Stimulated activated CD8-positive, alpha-beta memory T cell treated with anti-CD3 and anti-CD28 coated beads, Interleukin-7, amount 100 ng/mL, for 4 hours (primary cell): ENCODE measurements at regions not wholly inside any gene's neighbourhood (a gene's known extent, or its start where the extent isn't known, plus 50 kb on each side); places are given as distances from the start of the nearest gene placed in this dataset.

Source experiments
- DNase-seq, 2 donors: peaks; one replicate each; pipeline ENCODE4 v3.0.0-alpha.2; 2020; ENCODE audit warnings: low read depth in 2 of 2

- DNase-seq, result no peak
These were observed 138.9 kb upstream of the ITM2A start for GRCh38 chrX:79506001-79506400.

- DNase-seq, result no peak
These were observed 115.6 kb upstream of the ITM2A start for GRCh38 chrX:79482686-79483085.

GRCh38 chrX:79477691-79478090 is 110.6 kb upstream of the ITM2A start:
- no peak for DNase-seq

- no peak for DNase-seq
These were observed 99.5 kb upstream of the ITM2A start for GRCh38 chrX:79466636-79467035.

GRCh38 chrX:79462458-79462857 is 95.3 kb upstream of the ITM2A start:
- no peak for DNase-seq

- peak in 1 of 2 donors; percentile 5 for DNase-seq
These were observed 89.5 kb upstream of the ITM2A start for GRCh38 chrX:79456593-79456992.

- no peak for DNase-seq
These were observed 85.7 kb upstream of the ITM2A start for GRCh38 chrX:79452881-79453280.

- no peak for DNase-seq
These were observed 77.6 kb upstream of the ITM2A start for GRCh38 chrX:79444694-79445210.

GRCh38 chrX:79443121-79443520 is 76.0 kb upstream of the ITM2A start:
- DNase-seq, result no peak

- DNase-seq, result no peak
These were observed 73.2 kb upstream of the ITM2A start for GRCh38 chrX:79440336-79440735.
